HCT116 (cell line): ENCODE measurements at regions not wholly inside any gene's neighbourhood (a gene's known extent, or its start where the extent isn't known, plus 50 kb on each side); places are given as distances from the start of the nearest gene placed in this dataset.

Experiments used
- ATAC-seq: fragments of 200-7000 bp; cut with Tn5 transposase; 2 replicates; pipeline ENCODE4 v1.9.1; 2020; ENCODE audit warnings: mild to moderate bottlenecking, moderate library complexity
- BruUV-seq: library from RNA; stranded (reverse); fragments of 400-500 nt; replicated peaks from 2 replicates; lab custom pipeline; 2021; lab: Mats Ljungman, UMichigan
- CTCF ChIA-PET: fragments of 300-600 bp; sonication (Branson Sonifier 250); formaldehyde crosslinking; loops from one replicate; lab custom pipeline; 2021; ENCODE audit warnings: antibody characterized with exemption; lab: Charles Lee
- POLR2A ChIA-PET: fragments of 300-600, 350-600 bp; sonication (Branson Sonifier 250); formaldehyde crosslinking; loops from one replicate; lab custom pipeline; 2021; ENCODE audit warnings: antibody characterized with exemption; lab: Charles Lee
- RAD21 ChIA-PET, 2 experiments: fragments of 300-600 bp; sonication (Branson Sonifier 250); formaldehyde crosslinking; loops; one replicate each; lab custom pipeline; 2023; ENCODE audit warnings: low total read pairs in 2 of 2; ENCODE audit not compliant: uncharacterized antibody in 2 of 2, unreplicated experiment in 2 of 2, low non-redundant PET in 1 of 2; lab: Charles Lee
- DNase-seq: peaks from one replicate; pipeline ENCODE4 v3.0.0-alpha.2; 2010; ENCODE audit warnings: low read depth, low spot score
- H2AFZ ChIP-seq: fragments of 200-600 bp; shearing (Covaris generic), sonication (generic); 2 replicates; pipeline ENCODE4 v1.6.1; 2017; ENCODE audit warnings: low read depth, mixed run types, mixed read lengths, antibody characterized with exemption, low read length; ENCODE audit not compliant: poor library complexity, severe bottlenecking
- H3K27ac ChIP-seq: 2 replicates; pipeline ENCODE4 v1.5.1; 2012; ENCODE audit warnings: low read depth, low read length
- H3K27me3 ChIP-seq: fragments of 200-600 bp; sonication (generic); 2 replicates; pipeline ENCODE4 v1.6.1; 2016; ENCODE audit warnings: mixed run types, low read length, mixed read lengths; ENCODE audit not compliant: insufficient read depth
- H3K36me3 ChIP-seq, 2 experiments: fragments of 200-500 bp in 1 of 2; fragments of 200-600 bp in 1 of 2; sonication (Bioruptor generic) in 1 of 2; sonication (generic) in 1 of 2; 2 replicates each; pipeline versions ENCODE4 v1.5.1 to v1.6.1; 2014 to 2016; ENCODE audit warnings: low read length in 2 of 2, inconsistent platforms in 1 of 2, mixed read lengths in 1 of 2, mixed run types in 1 of 2; ENCODE audit not compliant: insufficient read depth in 2 of 2, control insufficient read depth in 1 of 2
- H3K4me1 ChIP-seq, 2 experiments: fragments of 200-600 bp in 1 of 2; sonication (generic) in 1 of 2; 2 replicates each; pipeline versions ENCODE4 v1.5.1 to v1.6.1; 2012 to 2017; ENCODE audit warnings: low read length in 2 of 2, inconsistent platforms in 1 of 2, mild to moderate bottlenecking in 1 of 2, mixed read lengths in 1 of 2, mixed run types in 1 of 2, moderate library complexity in 1 of 2; ENCODE audit not compliant: insufficient read depth in 2 of 2, control insufficient read depth in 1 of 2
- H3K4me2 ChIP-seq: fragments of 200-600 bp; sonication (generic); 2 replicates; pipeline ENCODE4 v1.6.1; 2017; ENCODE audit warnings: mixed run types, low read length, mixed read lengths
- H3K4me3 ChIP-seq, 2 experiments: fragments of 200-600 bp in 1 of 2; sonication (generic) in 1 of 2; replicated peaks in 1 of 2; 2 replicates each; pipeline ENCODE4 v1.5.1; 2011 to 2016; ENCODE audit warnings: low read length in 2 of 2, control low read depth in 1 of 2, low read depth in 1 of 2, mild to moderate bottlenecking in 1 of 2, mixed read lengths in 1 of 2, mixed run types in 1 of 2
- H3K79me2 ChIP-seq: fragments of 200-600 bp; sonication (generic); 2 replicates; pipeline ENCODE4 v1.6.1; 2017; ENCODE audit warnings: mild to moderate bottlenecking, mixed run types, low read length, moderate library complexity, mixed read lengths; ENCODE audit not compliant: insufficient read depth
- H3K9ac ChIP-seq: fragments of 200-600 bp; sonication (generic); 2 replicates; pipeline ENCODE4 v1.6.1; 2016; ENCODE audit warnings: low read length, mixed read lengths
- H3K9me2 ChIP-seq: fragments of 200-600 bp; sonication (generic), shearing (Covaris generic); 2 replicates; pipeline ENCODE4 v1.6.1; 2017; ENCODE audit warnings: mixed run types, mild to moderate bottlenecking, moderate library complexity; ENCODE audit not compliant: insufficient read depth
- H3K9me3 ChIP-seq, 2 experiments: fragments of 200-500 bp in 1 of 2; fragments of 200-600 bp in 1 of 2; sonication (Bioruptor generic) in 1 of 2; sonication (generic) in 1 of 2; 2 replicates each; pipeline ENCODE4 v1.6.1; 2014 to 2017; ENCODE audit warnings: low read length in 2 of 2, mixed read lengths in 2 of 2, inconsistent platforms in 1 of 2, low read depth in 1 of 2, mild to moderate bottlenecking in 1 of 2, mixed run types in 1 of 2, moderate library complexity in 1 of 2; ENCODE audit not compliant: control insufficient read depth in 1 of 2, insufficient read depth in 1 of 2
- H4K20me1 ChIP-seq: fragments of 200-600 bp; sonication (generic), shearing (Covaris generic); 2 replicates; pipeline ENCODE4 v1.6.1; 2017; ENCODE audit warnings: mixed run types, mild to moderate bottlenecking, moderate library complexity; ENCODE audit not compliant: insufficient read depth
- ATF3 ChIP-seq: IDR thresholded peaks from 2 replicates; pipeline ENCODE4 v1.6.1; 2012
- CBX3 ChIP-seq: IDR thresholded peaks from 2 replicates; pipeline ENCODE4 v1.6.1; 2012; ENCODE audit warnings: low read depth
- CEBPB ChIP-seq: IDR thresholded peaks from 2 replicates; pipeline ENCODE4 v1.6.1; 2012; ENCODE audit warnings: low read depth
- CTCF ChIP-seq, 3 experiments: fragments of 200-600 bp in 1 of 3; sonication (generic) in 1 of 3; IDR thresholded peaks in 2 of 3; conservative IDR thresholded peaks in 1 of 3; 2 replicates each; pipeline ENCODE4 v1.5.1; 2012 to 2017; ENCODE audit warnings: low read depth in 2 of 3, low read length in 2 of 3, antibody characterized with exemption in 1 of 3, borderline replicate concordance in 1 of 3, control low read depth in 1 of 3, mild to moderate bottlenecking in 1 of 3, mixed read lengths in 1 of 3, mixed run types in 1 of 3, moderate library complexity in 1 of 3; ENCODE audit not compliant: insufficient read depth in 1 of 3
- EGR1 ChIP-seq: IDR thresholded peaks from 2 replicates; pipeline ENCODE4 v1.6.1; 2012; ENCODE audit warnings: low read depth
- EZH2 ChIP-seq: fragments of 200-600 bp; sonication (generic); IDR thresholded peaks from 2 replicates; pipeline ENCODE4 v1.6.1; 2017; ENCODE audit warnings: antibody characterized with exemption, mixed run types
- JUND ChIP-seq: IDR thresholded peaks from 2 replicates; pipeline ENCODE4 v1.6.1; 2012
- MAX ChIP-seq: IDR thresholded peaks from 2 replicates; pipeline ENCODE4 v1.6.1; 2012
- POLR2A ChIP-seq: IDR thresholded peaks from 2 replicates; pipeline ENCODE4 v1.7.0; 2011; ENCODE audit warnings: borderline replicate concordance; ENCODE audit not compliant: insufficient read depth, insufficient read length; ENCODE audit errors: extremely low read depth
- POLR2AphosphoS5 ChIP-seq: IDR thresholded peaks from 2 replicates; pipeline ENCODE4 v1.6.1; 2011; ENCODE audit warnings: mild to moderate bottlenecking, low read depth, low read length, moderate library complexity
- SIN3A ChIP-seq: IDR thresholded peaks from 2 replicates; pipeline ENCODE4 v1.6.1; 2012; ENCODE audit warnings: low read depth
- SP1 ChIP-seq: IDR thresholded peaks from 2 replicates; pipeline ENCODE4 v1.6.1; 2012; ENCODE audit warnings: low read depth
- SRF ChIP-seq: IDR thresholded peaks from 2 replicates; pipeline ENCODE4 v1.6.1; 2012; ENCODE audit warnings: low read depth
- TCF7L2 ChIP-seq: IDR thresholded peaks from 2 replicates; pipeline ENCODE4 v1.7.0; 2011; ENCODE audit warnings: borderline replicate concordance, inconsistent platforms; ENCODE audit not compliant: insufficient read depth, insufficient read length; ENCODE audit errors: extremely low read depth
- ZFX ChIP-seq: fragments of 450-650 bp; IDR thresholded peaks from 2 replicates; pipeline ENCODE4 v1.6.1; 2017
- intact Hi-C: fragments of 100-400 bp; cut with micrococcal nuclease; formaldehyde crosslinking; loops from 2 replicates; pipeline ENCODE4 v1.10.0; 2022

DNA sequence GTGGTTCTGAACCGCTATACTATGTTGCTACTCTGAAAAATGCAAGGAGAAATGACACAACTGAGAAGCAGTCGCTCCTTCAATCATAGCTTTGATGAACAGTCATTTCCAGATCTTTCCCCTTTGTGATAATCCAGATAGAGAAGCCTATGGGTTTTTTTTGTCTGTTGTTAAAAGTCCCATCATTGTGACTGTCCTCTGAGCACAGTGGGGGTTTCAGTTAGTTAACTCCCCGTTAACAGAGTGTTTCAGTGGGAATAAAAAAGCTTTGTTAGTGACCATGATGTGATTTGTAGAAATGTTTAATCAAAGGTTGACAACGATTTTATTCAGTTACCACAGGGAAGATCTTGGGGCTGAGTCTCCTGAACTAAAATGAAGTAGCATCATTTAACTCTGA, 176.2 kb upstream of the MAOA start:
- Histone ChIP-seq H3K4me2 (no peak overlapping the region), H3K4me3 (no peak overlapping the region), H3K27me3 (no peaks in the 10 kb centered on the region), H3K79me2 (no peaks in the 10 kb centered on the region), H2AFZ (no peak overlapping the region), H3K27ac (no peak overlapping the region), H3K36me3 (no peaks in the 10 kb centered on the region), H3K9me2 (no peaks in the 10 kb centered on the region), H4K20me1 (no peaks in the 10 kb centered on the region), H3K4me1 (no peaks in the 10 kb centered on the region), H3K9me3 (no peaks in the 10 kb centered on the region), H3K9ac (no peak overlapping the region)
- intact Hi-C loops = no loop called here
- ChIA-PET RAD21 (no interaction called here), POLR2A (no interaction called here), CTCF (no interaction called here)
- TF ChIP-seq CBX3 (no peak), POLR2A (no peak), CTCF (IDR thresholded peaks at IDR 0.05 in 2 of 3, conservative IDR thresholded peaks at IDR 0.05 in 1 of 3; ENCODE audit: borderline replicate concordance in 1 of 3, insufficient read depth in 1 of 3, low read depth in 2 of 3, low read length in 2 of 3) (no peak), EZH2 (no peak), MAX (no peak), ZFX (no peak), TCF7L2 (no peak), CEBPB (no peak), SIN3A (no peak), SP1 (no peak), SRF (no peak), POLR2AphosphoS5 (no peak), JUND (no peak), ATF3 (no peak), EGR1 (no peak)
- BruUV-seq = no TSS peak
- ATAC-seq (no peak), DNase-seq (no peak)
